ENCODE measurements at regions not wholly inside any gene's neighbourhood (a gene's known extent, or its start where the extent isn't known, plus 50 kb on each side); places are given as distances from the start of the nearest gene placed in this dataset.

DNA sequence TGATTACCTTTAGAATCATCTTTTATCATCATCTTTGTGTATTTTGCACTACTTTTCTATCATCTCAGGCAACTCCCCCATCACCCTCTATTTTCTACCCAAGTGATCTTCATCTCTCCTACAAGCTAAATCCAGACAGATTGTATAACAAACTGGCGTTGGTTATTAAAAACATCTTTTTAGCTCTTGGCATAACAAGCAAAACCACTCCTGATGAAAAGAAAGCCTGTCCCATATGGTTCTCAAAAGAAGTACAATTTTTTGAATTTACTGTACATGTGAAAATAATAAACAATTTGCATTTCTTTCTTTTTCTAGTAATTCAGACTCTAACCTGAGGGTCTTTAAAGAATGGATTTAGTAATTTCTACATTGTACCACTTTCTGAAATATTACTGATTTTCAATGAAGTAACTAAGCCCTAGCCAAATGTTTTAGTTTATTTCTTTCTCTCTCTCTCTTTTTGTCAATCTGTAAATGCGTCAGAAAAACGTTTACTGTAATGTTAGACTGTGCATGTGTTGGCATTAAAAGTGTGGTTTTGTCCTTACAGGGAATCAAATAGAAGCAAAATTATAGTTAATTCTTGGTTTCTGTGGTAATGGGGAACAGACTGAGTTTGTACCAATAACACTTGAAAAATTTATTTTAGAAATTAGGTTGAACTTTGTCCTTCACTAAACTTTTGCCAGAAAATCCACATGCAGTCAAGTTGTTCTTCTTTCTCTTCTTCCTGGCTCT is 52.5 kb upstream of the RPS23 start:
- no peaks in the 10 kb centered on the region for H3K9me3 ChIP-seq (replicated peaks)
- no peak overlapping the region for H3K27ac ChIP-seq
- no peaks in the 10 kb centered on the region for H3K27me3 ChIP-seq
- DNase-seq, result no peak
- H3K4me1 ChIP-seq, result peaks cover 10% of the 10 kb centered on the region
- H3K4me3 ChIP-seq, result no peak overlapping the region
- H3K36me3 ChIP-seq, result no peaks in the 10 kb centered on the region

- Histone ChIP-seq H3K36me3 (no peaks in the 10 kb centered on the region), H3K9me3 (replicated peaks) (no peaks in the 10 kb centered on the region), H3K4me3 (no peak overlapping the region), H3K27ac (no peak overlapping the region), H3K27me3 (no peaks in the 10 kb centered on the region), H3K4me1 (peaks cover 1% of the 10 kb centered on the region; the same call in 1 of the 2 replicates)
- no peak for DNase-seq
Observed at GRCh38 chr5:82329393-82329792, 51.2 kb upstream of the RPS23 start.

All from SJCRH30 (cell line).